ENCODE measurements at regions not wholly inside any gene's neighbourhood (a gene's known extent, or its start where the extent isn't known, plus 50 kb on each side); places are given as distances from the start of the nearest gene placed in this dataset.

GRCh38 chr3:35437381-35437780 is 201.9 kb upstream of the ARPP21 start:
- no peaks in the 10 kb centered on the region for H3K36me3 ChIP-seq (ENCODE audit: insufficient read depth)
- no peak for TF ChIP-seq CTCF (conservative IDR thresholded peaks at IDR 0.05; ENCODE audit: low read depth, low read length)
- H3K4me1 ChIP-seq (ENCODE audit: low read depth, poor library complexity, severe bottlenecking), result no peaks in the 10 kb centered on the region
- H3K4me3 ChIP-seq (IDR thresholded peaks at IDR 0.05; ENCODE audit: insufficient read depth, low read depth, low read length), result no peak overlapping the region
- H3K79me2 ChIP-seq (ENCODE audit: insufficient read depth, low read depth), result no peaks in the 10 kb centered on the region
- H4K20me1 ChIP-seq (ENCODE audit: insufficient read depth), result no peaks in the 10 kb centered on the region
- no peak overlapping the region for H3K27ac ChIP-seq
- H3K27me3 ChIP-seq (ENCODE audit: insufficient read depth, low read depth), result no peaks in the 10 kb centered on the region
- H3K9ac ChIP-seq, result no peak overlapping the region
- H2AFZ ChIP-seq (ENCODE audit: low read depth), result no peak overlapping the region
- H3K4me2 ChIP-seq, result no peak overlapping the region

- no peaks in the 10 kb centered on the region for H3K4me1 ChIP-seq (ENCODE audit: low read depth, poor library complexity, severe bottlenecking)
These were observed 201.2 kb upstream of the ARPP21 start for GRCh38 chr3:35438101-35438500.

GRCh38 chr3:35439663-35440062 is 199.7 kb upstream of the ARPP21 start:
- Histone ChIP-seq H3K4me1 (ENCODE audit: low read depth, poor library complexity, severe bottlenecking) (no peaks in the 10 kb centered on the region), H3K36me3 (ENCODE audit: insufficient read depth) (no peaks in the 10 kb centered on the region), H3K27me3 (ENCODE audit: insufficient read depth, low read depth) (no peaks in the 10 kb centered on the region), H4K20me1 (ENCODE audit: insufficient read depth) (no peaks in the 10 kb centered on the region), H3K4me2 (no peak overlapping the region), H3K9ac (no peak overlapping the region), H2AFZ (ENCODE audit: low read depth) (no peak overlapping the region), H3K79me2 (ENCODE audit: insufficient read depth, low read depth) (no peaks in the 10 kb centered on the region), H3K4me3 (IDR thresholded peaks at IDR 0.05; ENCODE audit: insufficient read depth, low read depth, low read length) (no peak overlapping the region), H3K27ac (no peak overlapping the region)
- no peak for TF ChIP-seq CTCF (conservative IDR thresholded peaks at IDR 0.05; ENCODE audit: low read depth, low read length)

More at GRCh38 chr3:35438101-35438500, 201.2 kb upstream of the ARPP21 start:
- Histone ChIP-seq H3K79me2 (ENCODE audit: insufficient read depth, low read depth) (no peaks in the 10 kb centered on the region), H3K27me3 (ENCODE audit: insufficient read depth, low read depth) (no peaks in the 10 kb centered on the region), H3K9ac (no peak overlapping the region), H3K4me3 (IDR thresholded peaks at IDR 0.05; ENCODE audit: insufficient read depth, low read depth, low read length) (no peak overlapping the region), H2AFZ (ENCODE audit: low read depth) (no peak overlapping the region), H3K36me3 (ENCODE audit: insufficient read depth) (no peaks in the 10 kb centered on the region), H3K27ac (no peak overlapping the region), H4K20me1 (ENCODE audit: insufficient read depth) (no peaks in the 10 kb centered on the region), H3K4me2 (no peak overlapping the region)
- no peak for TF ChIP-seq CTCF (conservative IDR thresholded peaks at IDR 0.05; ENCODE audit: low read depth, low read length)

GRCh38 chr3:35440826-35441225 is 198.5 kb upstream of the ARPP21 start:
- H3K36me3 ChIP-seq (ENCODE audit: insufficient read depth), result no peaks in the 10 kb centered on the region
- no peaks in the 10 kb centered on the region for H3K4me1 ChIP-seq (ENCODE audit: low read depth, poor library complexity, severe bottlenecking)
- H3K27me3 ChIP-seq (ENCODE audit: insufficient read depth, low read depth), result no peaks in the 10 kb centered on the region
- no peak overlapping the region for H3K4me3 ChIP-seq (IDR thresholded peaks at IDR 0.05; ENCODE audit: insufficient read depth, low read depth, low read length)
- H3K27ac ChIP-seq, result no peak overlapping the region
- no peak overlapping the region for H3K4me2 ChIP-seq
- no peaks in the 10 kb centered on the region for H4K20me1 ChIP-seq (ENCODE audit: insufficient read depth)
- no peak overlapping the region for H2AFZ ChIP-seq (ENCODE audit: low read depth)
- H3K79me2 ChIP-seq (ENCODE audit: insufficient read depth, low read depth), result no peaks in the 10 kb centered on the region
- TF ChIP-seq CTCF (conservative IDR thresholded peaks at IDR 0.05; ENCODE audit: low read depth, low read length), result no peak
- no peak overlapping the region for H3K9ac ChIP-seq

Measured in KMS-11 (cell line).